HepG2 (cell line): ENCODE measurements at regions not wholly inside any gene's neighbourhood (a gene's known extent, or its start where the extent isn't known, plus 50 kb on each side); places are given as distances from the start of the nearest gene placed in this dataset.

Experiments
- ARID5B ChIP-seq: IDR thresholded peaks from 2 replicates; pipeline ENCODE4 v1.4.0; 2020; ENCODE audit warnings: mild to moderate bottlenecking, missing genetic modification reagents
- GFI1 ChIP-seq: sonication (generic); formaldehyde crosslinking; IDR thresholded peaks from 2 replicates; pipeline ENCODE4 v1.5.0; 2020; ENCODE audit warnings: missing genetic modification reagents, mild to moderate bottlenecking, borderline replicate concordance
- HINFP ChIP-seq: sonication (generic); formaldehyde crosslinking; IDR thresholded peaks from 2 replicates; pipeline ENCODE4 v1.4.0; 2020; ENCODE audit warnings: low read depth, mild to moderate bottlenecking, missing genetic modification reagents
- HIVEP1 ChIP-seq: sonication (generic); formaldehyde crosslinking; IDR thresholded peaks from 2 replicates; pipeline ENCODE4 v1.4.0; 2020; ENCODE audit warnings: mild to moderate bottlenecking, missing genetic modification reagents
- MXD4 ChIP-seq: IDR thresholded peaks from 2 replicates; pipeline ENCODE4 v1.6.1; 2016; ENCODE audit warnings: mild to moderate bottlenecking, missing biosample characterization, missing genetic modification reagents
- NR2F2 ChIP-seq: IDR thresholded peaks from 2 replicates; pipeline ENCODE4 v1.6.1; 2012; ENCODE audit warnings: low read depth, inconsistent platforms, borderline replicate concordance
- REPIN1 ChIP-seq: sonication (generic); formaldehyde crosslinking; IDR thresholded peaks from 2 replicates; pipeline ENCODE4 v1.8.0; 2022; ENCODE audit warnings: missing genetic modification reagents, low read depth, mild to moderate bottlenecking, borderline replicate concordance
- SP5 ChIP-seq: IDR thresholded peaks from 2 replicates; pipeline ENCODE4 v1.6.1; 2016; ENCODE audit warnings: low read depth, borderline replicate concordance
- TBP ChIP-seq: sonication (generic); formaldehyde crosslinking; IDR thresholded peaks from 2 replicates; pipeline ENCODE4 v1.5.0; 2020; ENCODE audit warnings: missing genetic modification reagents
- THAP11 ChIP-seq: IDR thresholded peaks from 2 replicates; pipeline ENCODE4 v1.6.1; 2016; ENCODE audit warnings: missing biosample characterization, missing genetic modification reagents
- ZNF138 ChIP-seq: sonication (generic); formaldehyde crosslinking; IDR thresholded peaks from 2 replicates; pipeline ENCODE4 v1.5.0; 2020; ENCODE audit warnings: mild to moderate bottlenecking, low read depth, missing genetic modification reagents
- ZNF646 ChIP-seq: sonication (generic); formaldehyde crosslinking; IDR thresholded peaks from 2 replicates; pipeline ENCODE4 v1.9.0; 2021; ENCODE audit warnings: mild to moderate bottlenecking, missing genetic modification reagents
- ZNF710 ChIP-seq: sonication (generic); formaldehyde crosslinking; IDR thresholded peaks from 2 replicates; pipeline ENCODE4 v1.5.0; 2020; ENCODE audit warnings: mild to moderate bottlenecking, missing genetic modification reagents, borderline replicate concordance
- ZNF724P ChIP-seq: sonication (generic); formaldehyde crosslinking; IDR thresholded peaks from 2 replicates; pipeline ENCODE4 v1.8.0; 2022; ENCODE audit warnings: missing genetic modification reagents, borderline replicate concordance

- TF ChIP-seq ARID5B (CRISPR knock-in tag): peak; percentile 98
- TF ChIP-seq MXD4 (CRISPR knock-in tag): no peak
- TF ChIP-seq HINFP (CRISPR knock-in tag): no peak; the same call in 1 of the 2 replicates
- TF ChIP-seq SP5 (CRISPR knock-in tag): peak; percentile 30; the same call in 1 of the 2 replicates
- peak; percentile 54; the same call in 1 of the 2 replicates for TF ChIP-seq THAP11
- no peak for TF ChIP-seq ZNF138 (CRISPR knock-in tag)
- TF ChIP-seq ZNF710: peak; percentile 90; the same call in 1 of the 2 replicates
- no peak for TF ChIP-seq HIVEP1 (CRISPR knock-in tag)
- no peak for TF ChIP-seq ZNF646
- 0 out of 2 replicates have a peak, but pooled peaks have one; percentile 35 for TF ChIP-seq REPIN1 (CRISPR knock-in tag)
- no peak for TF ChIP-seq TBP (CRISPR knock-in tag)
- TF ChIP-seq GFI1: peak; percentile 36; the same call in 1 of the 2 replicates
- TF ChIP-seq ZNF724P (CRISPR knock-in tag): no peak
- TF ChIP-seq NR2F2: peak; percentile 62; the same call in 1 of the 2 replicates
Observed at GRCh38 chr14:100476012-100476822, 111.0 kb downstream of the BEGAIN start (continued).
